ENCODE measurements at regions not wholly inside any gene's neighbourhood (a gene's known extent, or its start where the extent isn't known, plus 50 kb on each side); places are given as distances from the start of the nearest gene placed in this dataset.

DNA sequence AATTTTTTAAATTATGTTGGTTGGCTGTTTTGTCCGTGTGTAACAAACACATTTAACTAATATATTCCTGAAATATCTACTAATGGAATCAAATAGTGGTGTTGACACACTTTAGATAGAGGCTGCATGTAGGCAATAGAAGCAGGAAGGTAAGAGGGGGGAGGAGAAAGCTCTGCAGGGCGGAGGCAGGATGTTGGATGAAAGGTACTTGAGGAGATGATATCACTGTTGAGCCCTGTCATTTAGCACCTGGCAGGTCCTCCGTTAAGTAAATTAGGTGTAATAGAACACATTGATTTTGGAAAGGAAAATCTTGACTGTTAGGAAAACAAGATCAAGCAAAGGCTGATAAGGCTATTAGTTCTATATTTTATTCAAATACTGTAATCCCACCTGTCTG, 618.7 kb downstream of the PKHD1 start:
- TF ChIP-seq EZH2 (optimal IDR thresholded peaks at IDR 0.05; ENCODE audit: low read depth, low read length) (no peak), CTCF (IDR thresholded peaks at IDR 0.05; ENCODE audit: low read length) (no peak)
